Suprapubic skin (tissue), 4 donors: ENCODE measurements at regions not wholly inside any gene's neighbourhood (a gene's known extent, or its start where the extent isn't known, plus 50 kb on each side); places are given as distances from the start of the nearest gene placed in this dataset.

ENCODE experiments used
- DNase-seq, 2 donors: peaks; one replicate each; pipeline ENCODE4 v3.0.0-alpha.2; 2019; ENCODE audit warnings: low spot score in 2 of 2
- H3K27ac ChIP-seq: fragments of 200-600 bp; sonication (generic); one replicate; pipeline ENCODE4 v1.5.1; 2019
- H3K27me3 ChIP-seq: fragments of 200-600 bp; sonication (generic); one replicate; pipeline ENCODE4 v1.5.1; 2019
- H3K36me3 ChIP-seq: fragments of 200-600 bp; sonication (generic); one replicate; pipeline ENCODE4 v1.5.1; 2019
- H3K4me1 ChIP-seq: fragments of 200-600 bp; sonication (generic); one replicate; pipeline ENCODE4 v1.5.1; 2019
- H3K4me3 ChIP-seq: fragments of 200-600 bp; sonication (generic); one replicate; pipeline ENCODE4 v1.5.1; 2019; ENCODE audit warnings: mild to moderate bottlenecking
- H3K9me3 ChIP-seq: fragments of 200-600 bp; sonication (generic); one replicate; pipeline ENCODE4 v1.5.1; 2019
- CTCF ChIP-seq, 2 donors: fragments of 200-600 bp in 1 of 2; fragments of 450-650 bp in 1 of 2; sonication (generic) in 1 of 2; IDR thresholded peaks; one replicate each; pipeline ENCODE4 v1.5.1; 2016 to 2019; ENCODE audit warnings: antibody characterized with exemption in 2 of 2, mild to moderate bottlenecking in 1 of 2, moderate library complexity in 1 of 2
- EP300 ChIP-seq: sonication (generic); formaldehyde crosslinking; IDR thresholded peaks from one replicate; pipeline ENCODE4 v1.6.1; 2017; ENCODE audit warnings: antibody characterized with exemption
- POLR2A ChIP-seq, 2 donors: fragments of 450-650 bp; IDR thresholded peaks; one replicate each; pipeline ENCODE4 v1.6.1; 2017; ENCODE audit warnings: antibody characterized with exemption in 2 of 2, mild to moderate bottlenecking in 2 of 2, moderate library complexity in 2 of 2
- POLR2AphosphoS5 ChIP-seq, 3 donors: sonication (generic); formaldehyde crosslinking; IDR thresholded peaks; one replicate each; pipeline ENCODE4 v1.6.1; 2017; ENCODE audit warnings: antibody characterized with exemption in 3 of 3
- WGBS: methylation state at CpG from one replicate; pipeline ENCODE4 v1.1.5; 2018; 5-methylcytosine and 5-hydroxymethylcytosine counted together

GRCh38 chr5:82336226-82336958 is 58.2 kb upstream of the RPS23 start:
- no peaks in the 10 kb centered on the region for H3K9me3 ChIP-seq
- H3K4me3 ChIP-seq, result no peak overlapping the region
- no peak for DNase-seq
- TF ChIP-seq EP300, result no peak
- no peak for TF ChIP-seq POLR2AphosphoS5 (IDR thresholded peaks at IDR 0.05)
- TF ChIP-seq CTCF (IDR thresholded peaks at IDR 0.05), result no peak
- no peak for TF ChIP-seq POLR2A (IDR thresholded peaks at IDR 0.05)
- WGBS, result 71% methylated on average over 3 of the region's 3 CpGs
- peak overlapping the region; percentile 29 for H3K27ac ChIP-seq
- peaks cover 19% of the 10 kb centered on the region for H3K4me1 ChIP-seq
- H3K27me3 ChIP-seq, result no peaks in the 10 kb centered on the region
- no peaks in the 10 kb centered on the region for H3K36me3 ChIP-seq

- 74% methylated on average over 5 of the region's 5 CpGs for WGBS
- Histone ChIP-seq H3K27me3 (no peaks in the 10 kb centered on the region), H3K36me3 (no peaks in the 10 kb centered on the region), H3K27ac (peak overlapping the region; percentile 79), H3K4me3 (no peak overlapping the region), H3K9me3 (no peaks in the 10 kb centered on the region), H3K4me1 (peaks cover 23% of the 10 kb centered on the region)
- DNase-seq, result no peak
- TF ChIP-seq POLR2A (IDR thresholded peaks at IDR 0.05) (no peak), CTCF (IDR thresholded peaks at IDR 0.05) (no peak), EP300 (no peak), POLR2AphosphoS5 (IDR thresholded peaks at IDR 0.05) (no peak)
Measured at GRCh38 chr5:82335806-82336205, 57.7 kb upstream of the RPS23 start.

- Histone ChIP-seq H3K36me3 (no peaks in the 10 kb centered on the region), H3K4me1 (peaks cover 28% of the 10 kb centered on the region), H3K9me3 (no peaks in the 10 kb centered on the region), H3K4me3 (no peak overlapping the region), H3K27me3 (no peaks in the 10 kb centered on the region), H3K27ac (peak overlapping the region; percentile 79)
- DNase-seq, result no peak
- TF ChIP-seq POLR2A (IDR thresholded peaks at IDR 0.05), result no peak
- TF ChIP-seq CTCF (IDR thresholded peaks at IDR 0.05), result no peak
- no peak for TF ChIP-seq EP300
- TF ChIP-seq POLR2AphosphoS5 (IDR thresholded peaks at IDR 0.05), result no peak
- WGBS, result 41% methylated on average over 4 of the region's 4 CpGs
Measured at GRCh38 chr5:82334856-82335255, 56.7 kb upstream of the RPS23 start.

GRCh38 chr5:82334085-82334692 is 56.0 kb upstream of the RPS23 start:
- WGBS, result 53% methylated on average over 5 of the region's 5 CpGs

More at GRCh38 chr5:82334085-82334692, 56.0 kb upstream of the RPS23 start:
- TF ChIP-seq EP300, result no peak
- no peak for TF ChIP-seq CTCF (IDR thresholded peaks at IDR 0.05)
- TF ChIP-seq POLR2AphosphoS5 (IDR thresholded peaks at IDR 0.05), result no peak
- TF ChIP-seq POLR2A (IDR thresholded peaks at IDR 0.05), result no peak
- no peak for DNase-seq
- peak overlapping the region; percentile 79 for H3K27ac ChIP-seq
- no peaks in the 10 kb centered on the region for H3K9me3 ChIP-seq
- H3K4me1 ChIP-seq, result peaks cover 28% of the 10 kb centered on the region
- H3K27me3 ChIP-seq, result no peaks in the 10 kb centered on the region
- no peak overlapping the region for H3K4me3 ChIP-seq
- H3K36me3 ChIP-seq, result no peaks in the 10 kb centered on the region
